Transverse colon (tissue), 4 donors: ENCODE measurements at regions not wholly inside any gene's neighbourhood (a gene's known extent, or its start where the extent isn't known, plus 50 kb on each side); places are given as distances from the start of the nearest gene placed in this dataset.
A peak's percentile ranks its signal among the peaks of the same experiment; 100 is the strongest.

Experiments
- DNase-seq: peaks from one replicate; pipeline ENCODE4 v3.0.0-alpha.2; 2019
- H3K27ac ChIP-seq, 4 donors: fragments of 200-600 bp; sonication (generic); 2 replicates each; pipeline ENCODE4 v1.5.1; 2016 to 2018; ENCODE audit warnings: inconsistent platforms in 4 of 4
- H3K27me3 ChIP-seq: fragments of 200-600 bp; sonication (generic); 2 replicates; pipeline ENCODE4 v1.5.1; 2017; ENCODE audit warnings: inconsistent platforms
- H3K36me3 ChIP-seq, 4 donors: fragments of 200-600 bp; sonication (generic); 2 replicates each; pipeline ENCODE4 v1.5.1; 2017 to 2019; ENCODE audit warnings: inconsistent platforms in 4 of 4
- H3K4me1 ChIP-seq, 4 donors: fragments of 200-600 bp; sonication (generic); 2 replicates each; pipeline ENCODE4 v1.5.1; 2017 to 2020; ENCODE audit warnings: inconsistent platforms in 4 of 4
- H3K4me3 ChIP-seq, 4 donors: fragments of 200-600 bp; sonication (generic); 1 replicate in 1 of 4; 2 replicates in 3 of 4; pipeline versions ENCODE4 v1.5.1 to v1.6.1; 2017 to 2019; ENCODE audit warnings: inconsistent platforms in 4 of 4
- H3K9me3 ChIP-seq, 2 donors: fragments of 200-600 bp; sonication (generic); 2 replicates each; pipeline ENCODE4 v1.5.1; 2017 to 2019; ENCODE audit warnings: inconsistent platforms in 2 of 2
- EP300 ChIP-seq: sonication (generic); formaldehyde crosslinking; IDR thresholded peaks from one replicate; pipeline ENCODE4 v1.6.1; 2017; ENCODE audit warnings: antibody characterized with exemption, low read depth
- POLR2A ChIP-seq: fragments of 450-650 bp; IDR thresholded peaks from one replicate; pipeline ENCODE4 v1.6.1; 2016; ENCODE audit warnings: antibody characterized with exemption, mild to moderate bottlenecking, moderate library complexity
- POLR2AphosphoS5 ChIP-seq, 3 donors: sonication (generic); formaldehyde crosslinking; IDR thresholded peaks; one replicate each; pipeline ENCODE4 v1.6.1; 2016; ENCODE audit warnings: antibody characterized with exemption in 3 of 3
- WGBS, 2 donors: methylation state at CpG; one replicate each; pipeline ENCODE4 v1.1.5; 2018; ENCODE audit warnings: low coverage in 1 of 2; 5-methylcytosine and 5-hydroxymethylcytosine counted together
- in situ Hi-C, 4 donors: fragments of 200-750 bp; cut with MboI; loops; one replicate each; pipeline versions ENCODE4 v1.15.0 to v1.15.1; 2017; ENCODE audit warnings: low sequenced_read_pairs in 3 of 4, low pct_ligation_motif_present in 1 of 4, low pct_unique_long_range_greater_than_20kb in 1 of 4
- intact Hi-C: fragments of 100-400 bp; cut with DNase I; formaldehyde crosslinking; loops from one replicate; pipeline ENCODE4 v1.15.1; 2023; ENCODE audit warnings: low total_unique reads
- TF ChIP-seq, protein P1 (sequence below), 5 experiments: fragments of 200-600 bp in 3 of 5; fragments of 450-650 bp in 2 of 5; sonication (generic) in 3 of 5; IDR thresholded peaks; 1 replicate in 2 of 5; 2 replicates in 3 of 5; pipeline ENCODE4 v1.5.1; 2016 to 2017; ENCODE audit warnings: antibody characterized with exemption in 5 of 5, inconsistent platforms in 3 of 5, mild to moderate bottlenecking in 2 of 5, moderate library complexity in 1 of 5

DNA sequence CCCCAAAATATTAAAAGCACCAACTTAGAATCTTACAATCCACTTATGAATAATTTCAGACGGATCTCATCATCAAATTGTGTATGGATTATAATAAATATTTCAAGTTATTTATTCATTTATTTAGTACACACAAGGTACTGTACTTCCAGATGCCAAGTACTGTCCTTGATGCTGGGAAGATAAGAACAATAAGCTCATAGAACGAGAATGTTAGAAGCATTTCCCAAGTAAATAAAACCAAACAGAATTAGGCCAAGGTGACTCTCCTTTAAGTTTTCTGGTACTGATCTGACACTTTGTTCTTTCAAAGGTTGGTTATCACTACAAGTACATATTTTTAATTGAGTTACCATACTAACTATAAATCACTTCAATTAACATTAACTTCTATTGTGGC is 416.1 kb upstream of the ETAA1 start:
- DNase-seq = no peak
- H3K4me3 ChIP-seq = no peak overlapping the region
- 33 to 49% methylated on average over 2 of the region's 2 CpGs for WGBS, 2 donors
- H3K36me3 ChIP-seq = no peaks in the 10 kb centered on the region
- no peak overlapping the region for H3K27ac ChIP-seq
- TF ChIP-seq POLR2A (no peak), POLR2AphosphoS5 (IDR thresholded peaks at IDR 0.05) (no peak), EP300 (no peak)
- TF ChIP-seq, protein P1, sequence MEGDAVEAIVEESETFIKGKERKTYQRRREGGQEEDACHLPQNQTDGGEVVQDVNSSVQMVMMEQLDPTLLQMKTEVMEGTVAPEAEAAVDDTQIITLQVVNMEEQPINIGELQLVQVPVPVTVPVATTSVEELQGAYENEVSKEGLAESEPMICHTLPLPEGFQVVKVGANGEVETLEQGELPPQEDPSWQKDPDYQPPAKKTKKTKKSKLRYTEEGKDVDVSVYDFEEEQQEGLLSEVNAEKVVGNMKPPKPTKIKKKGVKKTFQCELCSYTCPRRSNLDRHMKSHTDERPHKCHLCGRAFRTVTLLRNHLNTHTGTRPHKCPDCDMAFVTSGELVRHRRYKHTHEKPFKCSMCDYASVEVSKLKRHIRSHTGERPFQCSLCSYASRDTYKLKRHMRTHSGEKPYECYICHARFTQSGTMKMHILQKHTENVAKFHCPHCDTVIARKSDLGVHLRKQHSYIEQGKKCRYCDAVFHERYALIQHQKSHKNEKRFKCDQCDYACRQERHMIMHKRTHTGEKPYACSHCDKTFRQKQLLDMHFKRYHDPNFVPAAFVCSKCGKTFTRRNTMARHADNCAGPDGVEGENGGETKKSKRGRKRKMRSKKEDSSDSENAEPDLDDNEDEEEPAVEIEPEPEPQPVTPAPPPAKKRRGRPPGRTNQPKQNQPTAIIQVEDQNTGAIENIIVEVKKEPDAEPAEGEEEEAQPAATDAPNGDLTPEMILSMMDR (IDR thresholded peaks at IDR 0.05) = no peak
- intact Hi-C loops = no loop called here
- no peaks in the 10 kb centered on the region for H3K27me3 ChIP-seq
- in situ Hi-C loops = no loop called here
- no peaks in the 10 kb centered on the region for H3K9me3 ChIP-seq
- H3K4me1 ChIP-seq = peaks cover 0 to 5% (median 0%) of the 10 kb centered on the region in 4 donors

DNA sequence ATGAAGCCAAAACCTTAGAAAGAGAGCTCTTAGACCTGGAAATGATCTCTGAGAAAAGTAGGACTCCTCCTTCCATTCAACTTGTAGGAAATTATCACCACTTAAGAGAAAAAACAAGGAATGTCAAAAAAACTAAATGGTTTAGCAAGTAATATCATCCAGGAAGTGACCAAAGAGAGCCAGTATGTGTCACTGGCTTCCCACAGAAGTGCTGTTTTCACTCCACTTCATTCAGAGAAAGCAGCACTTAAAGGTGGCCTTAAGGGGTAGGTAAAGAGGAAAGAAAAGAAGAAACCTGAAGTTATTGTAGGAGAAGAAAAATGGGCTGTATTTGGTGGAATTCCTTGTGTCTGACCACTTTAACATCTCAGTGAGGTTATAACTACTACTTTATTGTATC is 414.4 kb upstream of the ETAA1 start:
- in situ Hi-C loops = no loop called here
- no peaks in the 10 kb centered on the region for H3K36me3 ChIP-seq
- no peak overlapping the region for H3K27ac ChIP-seq

DNA sequence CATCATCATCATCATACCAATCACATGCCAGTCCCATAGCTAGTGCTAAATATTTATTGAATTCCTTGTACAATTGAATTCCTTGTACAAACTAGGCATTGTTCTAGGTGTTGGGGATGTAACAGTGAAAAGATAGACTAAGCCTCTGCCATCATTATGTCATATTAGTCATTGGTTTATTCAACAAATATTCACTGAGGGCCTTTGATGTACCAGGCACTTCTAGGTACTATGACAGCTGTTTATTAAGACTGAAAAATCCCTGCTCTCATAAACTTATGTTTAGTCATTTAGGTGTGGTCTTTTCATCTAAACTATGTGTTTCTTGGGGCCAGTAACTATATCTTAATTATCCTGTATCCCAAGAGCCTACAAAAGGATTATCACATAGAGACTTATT is 412.3 kb upstream of the ETAA1 start:
- Histone ChIP-seq H3K27me3 (no peaks in the 10 kb centered on the region), H3K9me3 (no peaks in the 10 kb centered on the region), H3K27ac (peak overlapping the region in 2 of 4 donors; percentile 5 to 12), H3K36me3 (no peaks in the 10 kb centered on the region), H3K4me3 (no peak overlapping the region), H3K4me1 (peaks cover 0 to 5% (median 0%) of the 10 kb centered on the region in 4 donors)
- in situ Hi-C loops (no loop called here), intact Hi-C loops (no loop called here)
- no peak for DNase-seq
- TF ChIP-seq EP300 (no peak), POLR2A (no peak), POLR2AphosphoS5 (IDR thresholded peaks at IDR 0.05) (no peak)
- TF ChIP-seq, protein P1 (IDR thresholded peaks at IDR 0.05) = no peak

More for the DNA sequence above, 414.4 kb upstream of the ETAA1 start:
- TF ChIP-seq, protein P1 (IDR thresholded peaks at IDR 0.05) = no peak
- TF ChIP-seq POLR2AphosphoS5 (IDR thresholded peaks at IDR 0.05) (no peak), EP300 (no peak), POLR2A (no peak)
- Histone ChIP-seq H3K9me3 (no peaks in the 10 kb centered on the region), H3K27me3 (no peaks in the 10 kb centered on the region), H3K4me3 (no peak overlapping the region), H3K4me1 (peaks cover 0 to 5% (median 0%) of the 10 kb centered on the region in 4 donors)
- no peak for DNase-seq
- intact Hi-C loops = no loop called here

DNA sequence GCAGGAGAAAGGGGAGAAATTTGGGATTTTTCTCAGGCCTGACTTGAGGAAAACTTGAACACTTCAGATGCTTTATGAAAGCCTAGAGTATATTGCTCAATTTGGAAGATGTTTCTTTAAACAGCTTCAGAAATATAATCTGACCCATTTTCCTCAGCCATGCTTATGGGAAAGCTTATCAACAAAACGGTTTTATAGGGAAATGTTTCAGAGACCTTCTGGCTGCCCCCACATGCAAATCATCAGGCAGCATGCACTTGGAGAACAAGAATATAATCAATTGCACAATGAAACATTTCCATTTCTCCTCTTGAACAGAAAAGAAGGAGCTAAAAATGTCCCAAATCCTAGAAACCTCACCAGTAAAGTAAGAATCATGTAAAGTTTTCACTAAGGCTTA is 411.2 kb upstream of the ETAA1 start:
- Histone ChIP-seq H3K27ac (peak overlapping the region in 2 of 4 donors; percentile 1 to 12), H3K36me3 (no peaks in the 10 kb centered on the region), H3K4me1 (peaks cover 0 to 5% (median 0%) of the 10 kb centered on the region in 4 donors), H3K9me3 (no peaks in the 10 kb centered on the region), H3K27me3 (no peaks in the 10 kb centered on the region), H3K4me3 (no peak overlapping the region)
- intact Hi-C loops = no loop called here
- no peak for DNase-seq
- TF ChIP-seq EP300 (no peak), POLR2A (no peak), POLR2AphosphoS5 (IDR thresholded peaks at IDR 0.05) (no peak)
- TF ChIP-seq, protein P1 (IDR thresholded peaks at IDR 0.05) = no peak
- in situ Hi-C loops = no loop called here
- 27% methylated on average over 1 of the region's 1 CpG; no CpG with 5 or more reads in 1 of the 2 donors for WGBS, 2 donors
